Heart right ventricle (tissue), 16 donors: ENCODE measurements at regions not wholly inside any gene's neighbourhood (a gene's known extent, or its start where the extent isn't known, plus 50 kb on each side); places are given as distances from the start of the nearest gene placed in this dataset.
A peak's percentile ranks its signal among the peaks of the same experiment; 100 is the strongest.

ENCODE experiments used
- ATAC-seq, 8 donors: fragments of 200-7000 bp; cut with Tn5 transposase; one replicate each; pipeline ENCODE4 v1.9.1; 2020; ENCODE audit warnings: mild to moderate bottlenecking in 8 of 8, moderate library complexity in 8 of 8, moderate number of reproducible peaks in 1 of 8
- DNase-seq, 2 donors: peaks; one replicate each; pipeline ENCODE4 v3.0.0-alpha.2; 2020
- H3K27ac ChIP-seq, 10 donors: fragments of 200-600 bp; sonication (generic) in 2 of 10; one replicate each; pipeline versions ENCODE4 v1.5.0 to v1.8.0; 2020 to 2022; ENCODE audit warnings: mild to moderate bottlenecking in 3 of 10
- H3K27me3 ChIP-seq, 7 donors: fragments of 200-600 bp; one replicate each; pipeline ENCODE4 v1.8.0; 2021 to 2022; ENCODE audit warnings: mild to moderate bottlenecking in 2 of 7
- H3K36me3 ChIP-seq, 9 donors: fragments of 200-600 bp; sonication (generic) in 1 of 9; one replicate each; pipeline versions ENCODE4 v1.5.0 to v1.8.0; 2020 to 2022; ENCODE audit warnings: mild to moderate bottlenecking in 2 of 9
- H3K4me1 ChIP-seq, 9 donors: fragments of 200-600 bp; sonication (generic) in 1 of 9; one replicate each; pipeline versions ENCODE4 v1.5.0 to v1.8.0; 2020 to 2022; ENCODE audit warnings: mild to moderate bottlenecking in 4 of 9
- H3K4me3 ChIP-seq, 10 donors: fragments of 200-600 bp; sonication (generic) in 2 of 10; one replicate each; pipeline versions ENCODE4 v1.5.0 to v1.8.0; 2020 to 2022; ENCODE audit warnings: mild to moderate bottlenecking in 7 of 10, moderate library complexity in 2 of 10
- H3K9me3 ChIP-seq, 11 donors: fragments of 200-600 bp in 10 of 11; sonication (generic) in 2 of 11; one replicate each; pipeline versions ENCODE4 v1.5.0 to v1.8.0; 2013 to 2022; ENCODE audit warnings: mild to moderate bottlenecking in 2 of 11, control low read depth in 1 of 11, moderate library complexity in 1 of 11
- WGBS, 2 donors: extraction: QIAGEN DNeasy Blood & Tissue Kit; methylation state at CpG; one replicate each; pipeline ENCODE4 v1.1.7; 2013; ENCODE audit warnings: inconsistent platforms in 1 of 2; 5-methylcytosine and 5-hydroxymethylcytosine counted together
- intact Hi-C, 10 donors: fragments of 100-400 bp; cut with DNase I; formaldehyde crosslinking; loops; one replicate each; pipeline versions ENCODE4 v1.11.1 to v1.14.2; 2022
- TF ChIP-seq, protein P1 (sequence below), 9 donors: fragments of 200-600 bp; sonication (generic) in 2 of 9; IDR thresholded peaks; one replicate each; pipeline versions ENCODE4 v1.5.0 to v1.8.0; 2021 to 2022; ENCODE audit warnings: antibody characterized with exemption in 9 of 9, mild to moderate bottlenecking in 5 of 9, moderate library complexity in 1 of 9
- donor health status: Arrhythmogenic right ventricular cardiomyopathy.
- donor health status: ischemic (EF 13 %, LVEDD 7.1; RV severe dilation, severe dysfunction).
- donor health status: healthy with polysubstance abuse.
- donor health status: DM: no; HTN: yes; CAD: no.
- donor health status: DM: no; HTN: no; CAD: no.
- donor health status: ischemic (EF 25% LVEDD 6.9; RV normal size, moderate dysfunction).
- donor health status: ischemic (EF 25% LVEDD 5.7; RV mildly dilated, moderate dysfunction).
- donor health status: healthy.
- donor health status: DM: yes; HTN: yes; CAD: no.
- donor health status: Ischemic cardiomyopathy.
- donor health status: ischemic (EF 35%, LVEDD 5.7; RV mildly dilated, moderate dysfunction).
- donor health status: nonischemic (EF 11% LVEDD 7.7; RV severe dilation, severe dysfunction).
- donor health status: DM: yes; HTN: yes; CAD: no.
- donor health status: PGD.
- donor health status: ischemic (EF 29% LVEDD 5.4; RV normal size, mild dysfunction).
- donor health status: nonischemic (EF 23%, LVEDD 6.1; RV moderate dilation, normal function).

DNA sequence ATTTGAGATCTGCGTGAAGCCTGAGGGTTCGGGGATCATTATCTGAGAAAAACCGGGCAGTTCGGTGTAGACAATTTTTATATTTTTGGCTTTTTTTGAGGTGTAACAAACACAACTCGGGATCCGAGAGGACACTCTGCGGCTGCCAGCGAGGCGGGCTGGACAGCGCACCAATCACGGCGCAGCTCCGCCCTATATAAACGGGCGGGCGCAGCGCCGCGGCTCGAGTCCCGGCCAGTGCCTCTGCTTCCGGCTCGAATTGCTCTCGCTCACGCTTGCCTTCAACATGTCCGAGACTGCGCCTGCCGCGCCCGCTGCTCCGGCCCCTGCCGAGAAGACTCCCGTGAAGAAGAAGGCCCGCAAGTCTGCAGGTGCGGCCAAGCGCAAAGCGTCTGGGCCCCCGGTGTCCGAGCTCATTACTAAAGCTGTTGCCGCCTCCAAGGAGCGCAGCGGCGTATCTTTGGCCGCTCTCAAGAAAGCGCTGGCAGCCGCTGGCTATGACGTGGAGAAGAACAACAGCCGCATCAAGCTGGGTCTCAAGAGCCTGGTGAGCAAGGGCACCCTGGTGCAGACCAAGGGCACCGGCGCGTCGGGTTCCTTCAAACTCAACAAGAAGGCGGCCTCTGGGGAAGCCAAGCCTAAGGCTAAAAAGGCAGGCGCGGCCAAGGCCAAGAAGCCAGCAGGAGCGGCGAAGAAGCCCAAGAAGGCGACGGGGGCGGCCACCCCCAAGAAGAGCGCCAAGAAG lies 69.0 kb downstream of the HFE start:
- Histone ChIP-seq H3K27ac (peak overlapping the region; percentile 81 to 98 (median 94)), H3K36me3 (no peaks in the 10 kb centered on the region), H3K9me3 (no peaks in the 10 kb centered on the region), H3K4me1 (peaks cover 4 to 31% (median 21%) of the 10 kb centered on the region in 9 donors), H3K27me3 (no peaks in the 10 kb centered on the region), H3K4me3 (peak overlapping the region; percentile 52 to 97 (median 79))
- ATAC-seq = peak; percentile 85 to 92 (median 88)
- TF ChIP-seq, protein P1, sequence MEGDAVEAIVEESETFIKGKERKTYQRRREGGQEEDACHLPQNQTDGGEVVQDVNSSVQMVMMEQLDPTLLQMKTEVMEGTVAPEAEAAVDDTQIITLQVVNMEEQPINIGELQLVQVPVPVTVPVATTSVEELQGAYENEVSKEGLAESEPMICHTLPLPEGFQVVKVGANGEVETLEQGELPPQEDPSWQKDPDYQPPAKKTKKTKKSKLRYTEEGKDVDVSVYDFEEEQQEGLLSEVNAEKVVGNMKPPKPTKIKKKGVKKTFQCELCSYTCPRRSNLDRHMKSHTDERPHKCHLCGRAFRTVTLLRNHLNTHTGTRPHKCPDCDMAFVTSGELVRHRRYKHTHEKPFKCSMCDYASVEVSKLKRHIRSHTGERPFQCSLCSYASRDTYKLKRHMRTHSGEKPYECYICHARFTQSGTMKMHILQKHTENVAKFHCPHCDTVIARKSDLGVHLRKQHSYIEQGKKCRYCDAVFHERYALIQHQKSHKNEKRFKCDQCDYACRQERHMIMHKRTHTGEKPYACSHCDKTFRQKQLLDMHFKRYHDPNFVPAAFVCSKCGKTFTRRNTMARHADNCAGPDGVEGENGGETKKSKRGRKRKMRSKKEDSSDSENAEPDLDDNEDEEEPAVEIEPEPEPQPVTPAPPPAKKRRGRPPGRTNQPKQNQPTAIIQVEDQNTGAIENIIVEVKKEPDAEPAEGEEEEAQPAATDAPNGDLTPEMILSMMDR (IDR thresholded peaks at IDR 0.05) = peak in 2 of 9 donors; percentile 8 to 15
- 0 to 1% methylated on average over 61 of the region's 61 CpGs for WGBS, 2 donors
- intact Hi-C loops = loop anchor here in 6 of 10 donors (1.0 to 10.0 kb wide), 9 partner anchors 30 to 131 kb away; a partner anchor contains a TSS
- peak; percentile 90 for DNase-seq

- peak overlapping the region; percentile 52 to 97 (median 79) for H3K4me3 ChIP-seq
- intact Hi-C loops = loop anchor here in 7 of 10 donors (1.0 to 10.0 kb wide), 11 partner anchors 31 to 130 kb away; a partner anchor contains a TSS
- DNase-seq = peak; percentile 40 to 73
- ATAC-seq = peak; percentile 11 to 66 (median 58)
- H3K9me3 ChIP-seq = no peaks in the 10 kb centered on the region
- H3K4me1 ChIP-seq = peaks cover 4 to 31% (median 21%) of the 10 kb centered on the region in 9 donors
- TF ChIP-seq, protein P1 (IDR thresholded peaks at IDR 0.05) = no peak
- WGBS, 2 donors = 0 to 1% methylated on average over 18 of the region's 18 CpGs
- H3K36me3 ChIP-seq = no peaks in the 10 kb centered on the region
- H3K27ac ChIP-seq = peak overlapping the region; percentile 81 to 98 (median 94)
- H3K27me3 ChIP-seq = no peaks in the 10 kb centered on the region
These were observed 69.6 kb downstream of the HFE start for GRCh38 chr6:26156850-26157250.

DNA sequence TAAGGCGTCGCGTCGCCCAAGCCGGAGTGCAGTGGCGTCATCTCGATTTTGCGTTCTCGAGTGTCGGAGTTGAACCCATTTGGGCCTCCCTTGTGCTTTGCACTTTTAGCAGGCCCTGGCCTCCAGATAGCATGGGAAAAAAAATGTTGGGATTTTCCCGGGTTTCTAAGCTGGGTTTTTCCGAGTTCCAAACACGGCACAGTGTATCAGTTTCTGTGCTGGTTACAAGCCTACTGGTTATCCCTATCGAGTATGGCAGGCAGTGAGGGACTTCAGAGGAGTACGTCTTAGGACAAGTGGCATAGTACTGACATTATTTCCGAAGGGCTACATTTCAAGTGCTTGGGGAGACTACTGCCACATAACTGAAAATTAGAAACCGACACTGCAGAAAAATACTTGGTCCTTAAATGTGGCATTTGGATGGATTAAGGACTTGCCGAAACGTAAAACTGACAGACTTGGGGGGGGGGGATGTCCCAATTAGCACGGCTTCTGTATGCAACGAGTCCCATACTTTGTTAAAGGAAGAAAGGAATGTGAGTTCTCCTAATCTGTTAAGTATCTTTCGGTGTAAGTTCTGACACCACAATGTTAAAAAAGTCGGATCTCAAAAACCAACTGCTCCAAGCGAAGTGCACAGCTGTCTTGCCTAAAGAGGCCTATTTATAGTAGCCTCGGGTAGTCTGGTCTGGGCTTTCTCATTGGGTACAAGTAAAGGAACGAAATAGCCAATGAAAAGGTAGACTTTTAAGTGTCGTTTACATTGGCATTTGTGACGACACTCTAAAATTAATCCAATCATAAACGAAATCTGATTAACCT lies 70.2 kb downstream of the HFE start:
- Histone ChIP-seq H3K36me3 (peaks cover 0 to 2% (median 0%) of the 10 kb centered on the region in 9 donors), H3K27ac (peak overlapping the region; percentile 81 to 98 (median 94)), H3K4me3 (peak overlapping the region; percentile 52 to 97 (median 79)), H3K9me3 (no peaks in the 10 kb centered on the region), H3K27me3 (no peaks in the 10 kb centered on the region), H3K4me1 (peaks cover 4 to 31% (median 21%) of the 10 kb centered on the region in 9 donors)
- 1% methylated on average over 29 of the region's 29 CpGs for WGBS, 2 donors
- TF ChIP-seq, protein P1 (IDR thresholded peaks at IDR 0.05) = no peak
- ATAC-seq (peak; percentile 84 to 93 (median 90)), DNase-seq (peak in 1 of 2 donors; percentile 22)
- intact Hi-C loops = loop anchor here in 6 of 10 donors (1.0 to 10.0 kb wide), 10 partner anchors 33 to 131 kb away; a partner anchor contains a TSS

DNA sequence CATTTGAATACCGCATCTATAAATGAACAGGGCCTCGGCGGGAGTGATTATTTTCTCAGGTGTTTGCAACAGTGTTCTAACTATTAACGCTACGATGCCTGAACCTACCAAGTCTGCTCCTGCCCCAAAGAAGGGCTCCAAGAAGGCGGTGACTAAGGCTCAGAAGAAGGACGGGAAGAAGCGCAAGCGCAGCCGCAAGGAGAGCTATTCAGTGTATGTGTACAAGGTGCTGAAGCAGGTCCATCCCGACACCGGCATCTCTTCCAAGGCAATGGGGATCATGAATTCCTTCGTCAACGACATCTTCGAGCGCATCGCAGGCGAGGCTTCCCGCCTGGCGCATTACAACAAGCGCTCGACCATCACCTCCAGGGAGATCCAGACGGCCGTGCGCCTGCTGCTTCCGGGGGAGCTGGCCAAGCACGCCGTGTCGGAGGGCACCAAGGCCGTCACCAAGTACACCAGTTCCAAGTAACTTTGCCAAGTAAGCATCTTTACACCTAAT lies 70.9 kb downstream of the HFE start:
- Histone ChIP-seq H3K4me3 (peak overlapping the region; percentile 15 to 97 (median 79)), H3K36me3 (peaks cover 0 to 8% (median 0%) of the 10 kb centered on the region in 9 donors), H3K4me1 (peaks cover 4 to 31% (median 21%) of the 10 kb centered on the region in 9 donors), H3K27me3 (no peaks in the 10 kb centered on the region), H3K9me3 (no peaks in the 10 kb centered on the region), H3K27ac (peak overlapping the region; percentile 16 to 98 (median 94))
- ATAC-seq (peak in 7 of 8 donors; percentile 2 to 29 (median 20)), DNase-seq (peak; percentile 68 to 86)
- TF ChIP-seq, protein P1 (IDR thresholded peaks at IDR 0.05) = no peak
- intact Hi-C loops = loop anchor here in 4 of 10 donors (5.0 to 10.0 kb wide), 5 partner anchors 39 to 129 kb away; a partner anchor contains a TSS
- WGBS, 2 donors = 0% methylated on average over 30 of the region's 30 CpGs
